RPMI8226 (cell line): ENCODE measurements at regions not wholly inside any gene's neighbourhood (a gene's known extent, or its start where the extent isn't known, plus 50 kb on each side); places are given as distances from the start of the nearest gene placed in this dataset.
"Not testable (repeated sequence)": the region's sequence is repeated elsewhere in the genome, so short reads cannot be mapped to it uniquely, and the experiment has no call there.

ENCODE experiments used
- DNase-seq: peaks from one replicate; pipeline ENCODE4 v3.0.0-alpha.2; 2015

DNA sequence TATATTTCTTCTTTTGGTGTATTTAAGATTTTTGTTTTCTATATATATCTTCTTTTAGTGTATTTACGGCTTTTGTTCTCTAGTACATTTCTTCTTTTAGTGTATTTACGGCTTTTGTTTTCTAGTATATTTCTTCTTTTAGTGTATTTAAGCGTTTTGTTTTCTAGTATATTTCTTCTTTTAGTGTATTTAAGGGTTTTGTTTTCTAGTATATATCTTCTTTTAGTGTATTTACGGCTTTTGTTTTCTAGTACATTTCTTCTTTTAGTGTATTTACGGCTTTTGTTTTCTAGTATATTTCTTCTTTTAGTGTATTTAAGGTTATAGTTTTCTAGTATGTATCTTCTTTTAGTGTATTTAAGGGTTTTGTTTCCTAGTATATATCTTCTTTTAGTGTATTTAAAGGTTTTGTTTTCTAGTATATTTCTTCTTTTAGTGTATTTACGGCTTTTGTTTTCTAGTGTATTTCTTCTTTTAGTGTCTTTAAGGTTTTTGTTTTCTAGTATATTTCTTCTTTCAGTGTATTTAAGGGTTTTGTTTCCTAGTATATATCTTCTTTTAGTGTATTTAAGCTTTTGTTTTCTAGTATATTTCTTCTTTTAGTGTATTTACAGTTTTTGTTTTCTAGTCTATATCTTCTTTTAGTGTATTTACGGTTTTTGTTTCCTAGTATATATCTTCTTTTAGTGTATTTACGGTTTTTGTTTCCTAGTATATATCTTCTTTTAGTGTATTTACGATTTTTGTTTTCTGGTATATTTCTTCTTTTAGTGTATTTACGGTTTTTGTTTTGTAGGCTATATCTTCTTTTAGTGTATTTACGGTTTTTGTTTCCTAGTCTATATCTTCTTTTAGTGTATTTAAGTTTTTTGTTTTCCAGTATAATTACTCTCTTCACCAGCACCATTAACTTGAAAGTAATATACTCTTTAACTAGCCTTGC lies 249.4 kb downstream of the SHOX start:
- not testable (repeated sequence) for DNase-seq

DNA sequence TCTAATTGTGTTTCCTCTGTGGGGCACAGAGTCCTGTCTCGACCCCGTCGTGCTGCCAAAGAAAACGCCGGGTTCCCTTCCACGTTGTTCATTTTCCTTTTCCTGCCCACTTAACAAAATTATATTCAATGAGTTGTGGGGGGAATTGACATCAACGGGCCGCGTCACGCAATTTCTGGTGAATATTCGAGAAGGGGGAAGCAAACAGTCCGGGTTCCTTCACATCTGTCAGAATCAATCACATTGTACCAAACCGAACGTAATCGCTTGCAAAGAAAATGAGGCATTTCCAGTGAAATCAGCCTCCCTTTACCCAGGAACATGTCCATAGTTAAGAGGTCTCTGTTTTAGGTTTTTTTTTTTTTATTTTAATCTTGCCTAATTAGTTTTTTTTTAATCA lies 243.5 kb downstream of the SHOX start:
- DNase-seq = no peak

DNA sequence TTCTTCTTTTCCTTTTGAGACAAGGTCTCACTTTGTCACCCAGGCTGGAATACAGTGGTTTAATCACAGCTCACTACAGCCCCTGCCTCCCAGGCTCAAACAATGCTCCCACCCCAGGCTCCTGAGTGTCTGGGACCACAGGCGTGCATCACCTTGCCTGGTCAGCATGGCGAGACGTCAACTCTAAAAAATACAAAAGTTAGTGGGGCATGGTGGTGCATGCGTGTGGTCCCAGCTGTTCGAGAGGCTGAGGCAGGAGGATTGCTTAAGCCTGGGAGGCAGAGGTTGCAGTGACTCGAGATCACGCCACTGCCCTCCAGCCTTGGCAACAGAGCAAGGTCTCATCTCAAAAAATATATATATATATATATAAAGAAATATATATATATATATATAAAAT lies 242.4 kb downstream of the SHOX start:
- DNase-seq = no peak

DNA sequence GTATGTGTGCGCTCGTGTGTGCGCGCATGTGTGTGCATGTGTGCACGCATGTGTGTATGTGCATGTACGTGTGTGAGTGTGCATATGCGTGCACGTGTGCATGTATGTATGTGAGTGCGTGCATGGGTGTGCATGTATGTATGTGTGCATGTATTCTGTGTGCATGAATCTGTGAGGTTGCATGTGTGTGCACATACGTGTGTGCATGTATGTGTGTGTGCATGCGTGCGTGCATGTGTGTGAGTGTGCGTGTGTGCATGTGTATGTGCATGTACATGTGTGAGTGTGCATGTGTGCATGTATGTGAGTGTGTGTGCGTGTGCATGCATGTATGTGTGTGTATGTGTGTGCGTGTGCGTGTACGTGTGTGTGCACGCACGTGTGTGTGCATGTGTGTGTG lies 241.5 kb downstream of the SHOX start:
- no peak for DNase-seq

DNA sequence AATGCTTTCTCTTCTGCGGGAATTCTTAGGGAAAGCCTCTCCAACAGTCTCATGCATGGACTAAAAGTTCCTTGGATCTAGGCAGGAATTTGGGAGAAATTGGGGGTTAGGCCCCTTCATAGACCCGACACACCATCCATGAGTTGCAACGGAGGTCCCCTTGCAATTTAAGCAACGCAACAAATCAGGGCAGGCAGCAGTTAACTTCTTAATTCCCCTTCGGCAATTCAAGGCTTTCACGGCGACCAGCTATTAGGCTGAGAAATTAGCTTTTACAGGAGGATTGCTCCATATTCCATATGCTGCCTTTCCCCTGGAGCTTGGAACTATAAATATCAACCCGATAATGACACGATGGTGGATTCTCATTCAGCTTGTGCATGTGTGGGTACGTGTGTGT lies 241.0 kb downstream of the SHOX start:
- DNase-seq = no peak

DNA sequence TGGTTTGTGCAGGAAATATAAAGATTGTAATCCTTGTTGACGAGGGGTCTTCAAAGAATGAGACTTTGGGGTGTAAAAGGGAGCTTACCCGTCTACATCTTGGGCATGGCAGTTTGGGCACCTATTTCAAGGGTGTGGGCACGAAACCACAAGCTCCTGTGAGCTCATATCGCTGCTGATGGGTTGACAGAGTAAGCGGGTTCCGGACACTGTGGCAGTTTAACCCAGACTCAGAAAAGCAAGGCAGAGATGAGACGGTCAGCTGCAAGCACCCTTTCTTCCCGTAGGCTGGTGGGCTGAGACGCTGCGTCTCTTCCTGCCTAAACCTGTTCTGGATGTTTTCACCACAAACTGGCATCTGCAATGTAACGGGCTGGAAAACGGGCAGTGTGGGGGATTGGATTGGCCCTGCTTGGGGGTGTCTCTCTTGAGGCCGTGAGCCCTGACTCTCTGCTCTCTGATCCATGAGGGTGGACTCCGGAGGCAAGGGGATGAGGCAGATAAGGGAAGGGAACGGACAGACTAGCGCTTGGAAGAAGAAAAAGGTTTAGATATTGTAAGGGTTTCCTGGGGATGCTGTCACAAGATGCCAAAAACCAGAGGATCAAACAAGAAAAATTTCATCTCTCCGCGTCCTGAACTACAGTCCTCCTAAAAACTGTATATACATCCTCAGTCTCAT lies 237.5 kb downstream of the SHOX start:
- DNase-seq = no peak

DNA sequence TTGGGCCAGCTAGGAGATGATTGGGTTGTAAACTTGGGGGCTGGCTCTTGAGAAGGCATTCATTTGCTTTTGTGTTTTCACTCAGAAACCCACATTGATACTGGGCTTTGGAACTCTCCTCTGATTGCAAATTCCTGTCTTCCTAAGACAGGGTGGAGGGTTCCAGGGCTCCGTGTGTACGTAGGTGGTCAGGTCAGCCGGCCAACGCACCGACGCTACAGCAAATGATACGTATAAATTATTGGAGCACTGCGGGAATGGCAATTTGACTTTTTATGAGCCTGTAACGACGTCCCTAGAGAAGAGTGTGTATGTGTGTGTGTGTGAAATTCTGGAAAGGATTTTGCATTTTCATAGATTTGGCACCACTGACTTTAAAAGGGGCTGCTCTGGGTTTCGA lies 236.9 kb downstream of the SHOX start:
- no peak for DNase-seq

DNA sequence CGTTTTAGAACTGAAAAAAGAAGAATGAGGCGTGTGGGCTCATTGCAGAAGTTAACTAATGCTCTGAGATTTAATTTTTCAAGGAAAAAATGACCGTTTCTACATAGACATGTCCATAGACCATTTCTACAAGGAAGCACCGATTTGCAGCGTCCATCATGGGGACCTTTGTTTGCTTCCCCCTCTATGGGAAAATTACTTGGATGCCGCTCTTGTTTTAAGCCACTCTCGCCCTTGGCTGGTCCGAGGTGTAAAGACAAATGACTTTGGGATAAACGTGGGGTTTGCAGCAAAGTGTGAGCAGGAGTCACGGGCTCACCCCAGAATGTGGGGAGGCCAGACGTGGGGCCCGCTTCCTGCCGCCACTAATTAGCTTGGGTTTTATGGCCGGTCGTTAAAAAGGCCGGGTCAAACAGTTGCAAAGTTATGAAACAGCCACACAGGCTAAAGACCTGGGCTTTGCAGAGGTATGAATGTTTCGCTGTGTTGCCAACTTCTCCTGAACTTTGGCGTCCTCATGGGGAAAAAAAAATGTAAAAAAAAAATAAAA lies 235.9 kb downstream of the SHOX start:
- DNase-seq = no peak

DNA sequence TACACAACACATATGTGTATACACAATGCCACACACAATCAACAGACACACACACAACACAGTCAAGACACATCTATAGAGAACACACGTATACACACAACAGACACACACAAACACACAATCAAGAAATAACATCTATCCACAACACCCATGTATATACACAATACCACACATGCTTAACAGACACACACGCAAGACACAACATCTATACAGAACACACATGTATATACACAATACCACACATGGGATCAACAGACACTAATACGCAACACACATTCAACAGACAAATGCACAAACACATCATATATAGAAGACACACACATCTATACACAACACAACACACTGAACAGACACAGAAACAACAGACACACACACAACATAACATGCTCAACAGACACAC lies 234.8 kb downstream of the SHOX start:
- DNase-seq = no peak

DNA sequence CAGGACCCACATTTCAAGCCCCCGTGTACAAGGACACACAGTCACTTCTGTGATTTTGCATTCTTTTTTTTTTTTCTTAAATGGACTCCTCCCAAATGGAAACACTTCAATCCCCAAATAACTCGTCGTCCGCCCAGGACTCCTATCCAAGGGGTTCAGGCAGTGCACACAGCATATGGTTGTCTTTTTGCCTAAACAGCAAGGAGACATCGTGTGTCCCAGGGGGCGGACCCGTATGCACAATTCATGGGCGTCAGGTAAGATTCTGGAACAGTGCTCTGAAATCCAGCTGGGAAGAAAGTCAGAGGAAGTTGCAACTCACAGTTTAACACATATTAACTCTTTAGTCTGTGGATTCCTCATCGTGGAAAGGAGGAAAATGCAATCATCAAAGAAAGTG lies 231.3 kb downstream of the SHOX start:
- DNase-seq = peak; percentile 22

DNA sequence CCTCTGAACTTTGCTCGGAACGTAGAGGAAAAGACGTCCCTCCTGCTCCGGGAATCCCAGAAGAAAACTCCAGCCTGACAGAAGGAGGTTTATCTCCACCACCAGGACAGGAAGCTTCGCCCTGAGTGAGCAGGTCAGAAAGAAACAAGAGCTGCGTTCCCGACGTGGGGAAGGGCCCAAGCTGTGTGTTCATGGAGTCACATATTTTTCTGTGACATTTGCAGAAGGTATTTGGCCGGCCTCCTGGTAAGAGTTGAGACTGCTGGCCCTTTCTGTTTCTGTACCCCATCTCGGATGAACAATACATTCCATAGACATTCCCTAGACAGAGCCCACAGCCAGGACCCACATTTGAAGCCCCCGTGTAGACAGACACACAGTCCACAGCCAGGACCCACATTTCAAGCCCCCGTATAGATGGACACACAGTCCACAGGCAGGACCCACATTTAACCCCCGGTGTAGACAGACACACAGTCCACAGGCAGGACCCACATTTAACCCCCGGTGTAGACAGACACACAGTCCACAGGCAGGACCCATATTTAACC lies 230.8 kb downstream of the SHOX start:
- no peak for DNase-seq

DNA sequence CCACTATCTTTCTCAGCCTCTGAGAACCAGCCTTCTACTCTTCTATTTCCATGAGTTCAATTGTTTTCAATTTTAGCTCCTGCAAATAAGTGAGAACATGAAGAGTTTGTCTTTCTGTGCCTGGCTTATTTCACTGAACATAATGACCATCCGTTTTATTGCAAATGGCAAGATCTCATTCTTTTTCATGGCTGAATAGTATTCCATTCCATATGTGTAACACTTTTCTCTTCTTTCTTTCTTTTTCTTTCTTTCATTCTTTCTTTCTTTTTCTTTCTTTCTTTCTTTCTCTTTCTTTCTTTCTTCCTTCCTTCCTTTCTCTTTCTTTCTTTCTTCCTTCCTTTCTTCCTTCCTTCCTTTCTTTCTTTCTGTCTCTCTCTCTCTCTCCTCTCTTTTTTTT lies 228.7 kb downstream of the SHOX start:
- DNase-seq = no peak

DNA sequence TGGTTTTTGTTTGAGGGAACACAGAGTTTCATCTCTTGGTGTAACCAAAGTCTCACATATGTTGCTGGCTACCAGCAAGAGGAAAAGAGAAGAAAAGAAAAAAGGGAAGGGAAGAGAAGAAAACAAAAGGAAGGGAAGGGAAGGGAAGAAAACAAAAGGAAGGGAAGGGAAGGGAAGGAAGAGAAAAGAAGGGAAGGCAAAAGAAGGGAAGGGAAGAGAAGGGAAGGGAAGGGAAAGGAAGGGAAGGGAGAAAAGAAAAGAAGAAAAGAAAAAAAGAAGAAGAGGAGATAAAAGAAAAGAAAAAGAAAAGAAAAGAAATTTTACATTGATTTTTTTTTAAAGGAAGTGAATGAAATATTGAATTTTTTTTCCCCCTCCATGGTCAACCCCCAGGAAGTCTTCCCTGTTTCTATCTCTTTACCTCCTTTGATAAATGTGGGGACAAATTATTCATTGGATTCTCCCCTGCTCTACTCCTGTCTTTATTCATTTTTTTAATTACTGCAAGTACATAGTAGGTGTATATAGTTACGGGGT lies 228.0 kb downstream of the SHOX start:
- DNase-seq = no peak

DNA sequence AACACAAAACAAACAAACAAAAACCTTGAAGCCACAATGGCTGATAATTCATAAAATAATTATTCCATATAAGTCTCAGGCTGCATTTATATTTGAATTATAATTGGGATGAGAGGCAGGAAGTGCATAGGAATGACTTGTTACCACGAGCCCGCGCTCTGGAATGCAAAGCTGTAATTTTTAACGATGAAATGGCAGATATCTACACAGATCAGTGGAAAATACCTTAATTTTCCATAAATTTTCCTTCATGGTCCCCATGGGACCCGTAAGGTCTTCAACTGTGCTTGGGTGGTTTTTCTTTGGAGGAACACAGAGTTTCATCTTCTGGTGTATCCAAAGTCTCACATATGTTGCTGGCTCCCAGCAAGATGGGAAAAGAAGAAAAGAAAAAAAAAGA lies 226.8 kb downstream of the SHOX start:
- no peak for DNase-seq

DNA sequence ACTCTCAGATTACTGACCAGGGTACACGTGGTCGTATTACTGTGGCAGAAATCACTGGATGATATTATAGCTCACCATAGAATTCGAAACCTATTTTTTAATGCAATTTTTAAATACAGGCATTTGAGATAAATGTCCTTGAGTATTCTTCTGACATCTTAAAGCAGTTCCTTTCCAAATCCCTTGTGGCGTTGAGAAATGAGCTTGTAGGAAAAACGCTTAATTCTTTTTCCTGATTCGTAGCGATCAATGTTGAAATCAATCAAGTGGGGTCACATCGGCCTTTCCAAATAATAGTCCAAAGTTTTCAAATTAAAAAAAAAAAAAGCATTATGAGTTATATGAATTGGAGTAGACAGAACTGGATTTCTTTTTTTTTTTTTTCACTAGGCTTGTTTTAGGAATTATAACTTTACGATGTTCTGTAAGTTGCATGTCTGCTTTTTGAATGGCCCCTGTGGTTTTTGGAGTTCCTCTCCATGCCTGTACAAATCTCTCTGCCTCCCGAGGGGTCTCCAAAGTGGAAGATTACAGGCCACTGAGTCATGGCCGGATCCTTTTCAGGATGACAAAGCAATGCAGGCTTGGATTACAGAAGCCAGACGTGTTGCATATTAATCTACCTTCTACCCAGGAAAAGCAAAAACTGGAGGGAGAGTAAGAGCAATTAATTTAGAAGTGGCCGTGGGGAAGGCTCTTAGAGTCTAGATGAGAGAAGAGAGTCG lies 226.1 kb downstream of the SHOX start:
- DNase-seq = no peak

DNA sequence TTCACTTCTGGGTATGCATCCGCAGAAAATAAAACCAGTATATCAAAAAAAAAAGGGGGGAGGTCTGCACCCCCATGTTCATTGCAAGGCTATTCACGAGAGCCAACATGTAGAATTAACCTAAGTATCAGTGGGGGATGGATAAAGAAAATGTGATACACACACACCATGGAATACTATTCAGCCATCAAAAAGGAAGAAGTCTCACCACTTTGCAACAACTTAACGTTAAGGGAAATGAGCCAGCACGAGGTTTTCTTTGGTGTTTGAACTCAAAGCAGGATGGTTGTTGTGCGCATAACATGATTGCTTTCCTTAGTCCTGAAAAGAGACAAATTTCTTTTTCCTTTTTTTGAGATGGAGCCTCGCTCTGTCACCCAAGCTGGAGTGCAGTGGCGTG lies 222.7 kb downstream of the SHOX start:
- DNase-seq = no peak

DNA sequence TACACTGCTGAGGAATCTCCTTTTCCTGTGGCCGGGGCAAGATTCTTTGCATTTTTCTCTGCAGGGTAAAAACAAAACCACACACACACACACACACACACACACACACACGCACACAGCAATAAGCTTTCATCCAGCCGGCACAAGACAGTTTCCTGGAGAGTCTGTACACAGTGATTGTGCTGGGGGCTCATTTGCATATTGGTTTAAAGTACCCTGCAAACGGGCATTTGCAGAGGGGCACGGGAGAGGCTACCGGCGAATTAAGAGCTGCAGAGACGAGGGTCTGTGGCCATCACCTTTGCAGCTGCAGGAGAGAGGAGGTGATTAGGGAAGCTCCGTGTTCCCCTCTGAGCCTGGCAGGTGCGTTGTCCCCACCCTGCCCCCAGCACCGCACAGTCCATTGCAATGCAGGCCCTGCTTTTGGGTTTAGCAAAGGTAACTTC lies 219.9 kb downstream of the SHOX start:
- peak; percentile 30 for DNase-seq

DNA sequence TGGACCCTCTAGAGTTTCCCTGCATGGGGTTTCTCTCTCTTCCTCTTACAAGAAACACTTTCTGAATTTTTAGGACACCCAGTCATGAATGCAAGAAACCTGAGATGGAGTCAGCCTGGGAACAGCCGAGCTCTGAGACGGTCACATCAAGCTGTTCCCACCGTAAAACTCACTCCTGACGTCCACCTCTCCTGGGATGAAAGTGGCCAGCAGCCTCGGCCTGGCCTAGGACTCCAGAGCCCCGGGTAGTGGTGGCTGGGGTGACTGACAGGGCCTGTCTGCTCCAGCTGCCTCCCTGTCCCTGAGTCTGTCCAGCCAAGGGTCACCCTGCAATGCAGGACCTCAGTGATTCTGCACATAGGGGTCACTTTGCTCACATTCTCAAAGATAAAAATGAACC lies 217.8 kb downstream of the SHOX start:
- no peak for DNase-seq

DNA sequence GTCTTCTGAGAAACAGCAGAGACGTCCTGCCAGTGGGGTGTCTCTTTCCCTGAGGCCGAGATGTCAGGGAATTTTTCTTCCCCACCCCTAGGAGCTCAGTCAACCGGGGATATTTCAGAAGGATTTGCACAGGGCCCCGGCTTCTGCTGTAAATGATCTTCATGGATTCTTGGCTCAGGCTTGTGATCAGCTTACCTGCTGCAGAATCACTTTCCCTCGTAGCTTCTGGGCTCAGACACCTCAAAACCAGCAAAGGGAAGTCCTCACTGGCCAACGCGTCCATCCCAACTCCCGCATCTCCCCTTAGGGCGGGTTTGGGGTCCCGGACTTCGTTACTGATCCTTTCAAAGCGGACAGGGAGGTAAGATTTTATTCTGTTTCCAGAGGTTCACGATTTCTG lies 212.7 kb downstream of the SHOX start:
- no peak for DNase-seq

DNA sequence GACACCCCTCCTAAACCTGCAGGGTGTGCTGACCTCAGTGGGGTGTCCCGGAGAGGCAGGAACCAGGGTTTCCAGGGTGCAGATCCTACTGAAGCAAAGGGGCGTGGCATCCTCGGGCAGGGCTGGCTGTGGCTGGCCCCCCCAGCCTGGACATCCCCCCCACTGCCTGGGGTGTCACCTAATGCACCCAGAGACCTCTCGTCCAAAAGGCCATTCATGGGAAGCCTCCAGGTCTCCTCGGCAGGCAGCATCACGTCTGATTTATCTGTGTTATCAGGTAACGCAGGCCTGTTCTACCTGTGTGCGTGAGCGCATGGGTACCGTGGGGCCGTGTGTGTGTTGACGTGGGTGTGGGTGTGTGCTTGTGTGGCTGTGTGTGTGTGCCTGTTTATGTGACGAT lies 210.0 kb downstream of the SHOX start:
- no peak for DNase-seq

DNA sequence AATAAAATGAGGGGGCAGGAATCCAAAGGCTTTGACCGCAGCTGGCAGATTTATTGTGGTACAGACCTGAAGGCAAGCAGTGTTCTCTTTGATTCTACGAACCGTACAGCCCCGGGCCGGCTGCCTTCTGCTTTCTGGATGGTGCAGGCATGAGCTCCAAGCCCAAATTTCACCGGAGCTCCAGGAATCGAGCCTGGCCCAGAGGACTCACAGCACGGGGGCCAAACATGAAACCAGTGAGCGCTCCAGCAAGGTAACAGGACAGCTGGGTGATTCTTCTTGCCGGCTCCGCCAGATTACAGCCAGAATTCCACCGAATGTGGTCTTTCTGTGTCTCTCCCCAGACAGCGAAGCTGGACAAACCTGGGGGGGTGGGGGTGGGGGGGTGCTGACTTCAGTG lies 208.1 kb downstream of the SHOX start:
- not testable (repeated sequence) for DNase-seq

DNA sequence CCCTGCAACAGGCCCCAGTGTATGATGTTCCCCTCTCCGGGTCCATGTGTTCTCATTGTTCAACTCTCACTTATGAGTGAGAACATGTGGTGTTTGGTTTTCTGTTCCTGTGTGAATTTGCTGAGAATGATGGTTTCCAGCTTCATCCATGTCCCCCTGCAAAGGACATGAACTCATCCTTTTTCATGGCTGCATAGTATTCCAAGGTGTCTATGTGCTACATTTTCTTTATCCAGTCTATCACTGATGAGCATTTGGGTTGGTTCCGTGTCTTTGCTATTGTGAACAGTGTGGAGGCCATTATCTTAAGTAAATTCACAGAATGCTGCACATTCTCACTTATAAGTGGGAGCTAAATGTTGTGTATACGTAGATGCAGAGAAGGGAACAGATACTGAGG lies 205.3 kb downstream of the SHOX start:
- not testable (repeated sequence) for DNase-seq

DNA sequence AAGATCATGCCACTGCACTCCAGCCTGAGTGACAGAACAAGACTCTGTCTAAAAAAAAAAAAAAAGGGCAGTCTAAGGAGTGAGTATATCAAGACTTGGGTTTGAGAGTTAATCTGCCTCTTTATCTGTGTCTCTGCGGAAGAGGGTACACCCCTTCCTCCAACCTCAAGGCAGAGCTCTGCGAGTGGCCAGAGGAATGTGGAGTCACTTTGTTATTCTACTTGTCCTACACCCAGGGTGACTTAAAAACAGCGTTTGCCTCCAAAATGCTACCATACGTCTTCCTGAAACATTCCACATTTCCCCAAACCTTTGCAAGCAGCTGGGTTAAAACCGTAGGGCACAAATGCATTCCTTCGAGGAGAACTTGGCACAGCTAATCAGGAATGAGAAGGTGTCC lies 199.9 kb downstream of the SHOX start:
- no peak for DNase-seq
